LNCaP clone FGC (cell line): ENCODE measurements at regions not wholly inside any gene's neighbourhood (a gene's known extent, or its start where the extent isn't known, plus 50 kb on each side); places are given as distances from the start of the nearest gene placed in this dataset.

Experiments used
- DNase-seq: peaks from one replicate; pipeline ENCODE4 v3.0.0-alpha.2; 2011; ENCODE audit warnings: low read depth
- H3K4me3 ChIP-seq: 2 replicates; pipeline ENCODE4 v1.5.1; 2011; ENCODE audit warnings: mild to moderate bottlenecking, low read depth, low read length, control low read depth
- CTCF ChIP-seq: IDR thresholded peaks from 2 replicates; pipeline ENCODE4 v1.5.1; 2012; ENCODE audit warnings: mild to moderate bottlenecking; ENCODE audit not compliant: control insufficient read depth, insufficient read depth; ENCODE audit errors: extremely low read depth

- no peak for TF ChIP-seq CTCF
- no peak overlapping the region for H3K4me3 ChIP-seq
- DNase-seq, result no peak
Measured at GRCh38 chr6:88368071-88368787, 202.1 kb upstream of the CNR1 start.

GRCh38 chr6:88367248-88367647 lies 201.1 kb upstream of the CNR1 start:
- no peak for DNase-seq
- H3K4me3 ChIP-seq, result no peak overlapping the region
- no peak for TF ChIP-seq CTCF

- no peak for TF ChIP-seq CTCF
- no peak overlapping the region for H3K4me3 ChIP-seq
- no peak for DNase-seq
Measured at GRCh38 chr6:88366672-88367071, 200.5 kb upstream of the CNR1 start.

- no peak overlapping the region for H3K4me3 ChIP-seq
- no peak for TF ChIP-seq CTCF
- no peak for DNase-seq
Measured at GRCh38 chr6:88365656-88366055, 199.5 kb upstream of the CNR1 start.

GRCh38 chr6:88365230-88365629 lies 199.1 kb upstream of the CNR1 start:
- no peak for DNase-seq
- no peak overlapping the region for H3K4me3 ChIP-seq
- no peak for TF ChIP-seq CTCF

- H3K4me3 ChIP-seq, result no peak overlapping the region
- no peak for TF ChIP-seq CTCF
- no peak for DNase-seq
Measured at GRCh38 chr6:88361754-88362153, 195.6 kb upstream of the CNR1 start.

GRCh38 chr6:88361298-88361697 lies 195.2 kb upstream of the CNR1 start:
- TF ChIP-seq CTCF, result no peak
- DNase-seq, result no peak
- no peak overlapping the region for H3K4me3 ChIP-seq
